K562 (cell line): ENCODE measurements at regions not wholly inside any gene's neighbourhood (a gene's known extent, or its start where the extent isn't known, plus 50 kb on each side); places are given as distances from the start of the nearest gene placed in this dataset.

ENCODE experiments used
- ATAC-seq: fragments of 200-7000 bp; cut with Tn5 transposase; 3 replicates; pipeline ENCODE4 v1.9.1; 2020; ENCODE audit warnings: moderate library complexity
- BruUV-seq: library from RNA; stranded (reverse); fragments of 400-500 nt; replicated peaks from 2 replicates; lab custom pipeline; 2021; lab: Mats Ljungman, UMichigan
- CTCF ChIA-PET: fragments of 300-600 bp; formaldehyde crosslinking; extraction: SDS; loops from one replicate; lab custom pipeline; 2021; ENCODE audit warnings: low intra/inter-chr PET ratio; lab: Yijun Ruan, JAX
- POLR2A ChIA-PET: fragments of 300-600, 350-650 bp; sonication (Branson Sonifier 250); formaldehyde crosslinking; extraction: SDS; loops from one replicate; lab custom pipeline; 2021; ENCODE audit warnings: antibody characterized with exemption, inconsistent platforms; lab: Yijun Ruan, JAX
- DNase-seq, 4 experiments: peaks; one replicate each; pipeline versions ENCODE4 v3.0.0 to v3.0.0-alpha.2; 2011 to 2018; ENCODE audit warnings: low spot score in 3 of 4, mixed read lengths in 3 of 4; ENCODE audit errors: extremely low read depth in 1 of 4
- FAIRE-seq: peaks from 2 replicates; lab custom pipeline; 2011; peaks lifted over from hg19 to GRCh38; lab: Jason Lieb, UNC
- H2AFZ ChIP-seq: 2 replicates; pipeline ENCODE4 v1.6.0; 2011; ENCODE audit warnings: low read depth, low read length, control low read depth, inconsistent platforms
- H3K27ac ChIP-seq: fragments of 200-600 bp; 3 replicates; pipeline ENCODE4 v1.8.0; 2011; ENCODE audit warnings: low read depth, mild to moderate bottlenecking, control low read depth, inconsistent platforms, low read length, moderate library complexity, mixed read lengths; ENCODE audit errors: extremely low read depth
- H3K27me3 ChIP-seq, 2 experiments: fragments of 300-600 bp in 1 of 2; 2 replicates in 1 of 2; 3 replicates in 1 of 2; pipeline versions ENCODE4 v1.6.0 to v1.8.0; 2011; ENCODE audit warnings: inconsistent platforms in 2 of 2, low read length in 2 of 2, mild to moderate bottlenecking in 1 of 2, mixed read lengths in 1 of 2, moderate library complexity in 1 of 2; ENCODE audit not compliant: control insufficient read depth in 2 of 2, insufficient read depth in 2 of 2
- H3K36me3 ChIP-seq: fragments of 300-600 bp; 3 replicates; pipeline ENCODE4 v1.8.0; 2011; ENCODE audit warnings: mild to moderate bottlenecking, low read length, inconsistent platforms; ENCODE audit not compliant: control insufficient read depth, insufficient read depth
- H3K4me1 ChIP-seq, 2 experiments: fragments of 200-600 bp in 1 of 2; replicated peaks in 1 of 2; 2 replicates in 1 of 2; 3 replicates in 1 of 2; pipeline versions ENCODE4 v1.5.1 to v1.8.0; 2011; ENCODE audit warnings: inconsistent platforms in 2 of 2, low read length in 2 of 2, mild to moderate bottlenecking in 1 of 2, mixed read lengths in 1 of 2, moderate library complexity in 1 of 2; ENCODE audit not compliant: control insufficient read depth in 2 of 2, insufficient read depth in 2 of 2
- H3K4me2 ChIP-seq: 2 replicates; pipeline ENCODE4 v1.6.1; 2011; ENCODE audit warnings: low read length, control low read depth, inconsistent platforms, mixed read lengths; ENCODE audit not compliant: insufficient read depth
- H3K4me3 ChIP-seq: fragments of 200-600 bp; sonication (generic), shearing (Covaris generic); 2 replicates; pipeline ENCODE4 v1.5.1; 2016; ENCODE audit warnings: control low read depth, inconsistent platforms
- H3K79me2 ChIP-seq: fragments of 200-600 bp; 3 replicates; pipeline ENCODE4 v1.8.0; 2011; ENCODE audit warnings: low read length, inconsistent platforms; ENCODE audit not compliant: control insufficient read depth, insufficient read depth
- H3K9ac ChIP-seq, 2 experiments: 2 replicates each; pipeline versions ENCODE4 v1.6.0 to v1.6.1; 2011; ENCODE audit warnings: low read depth in 2 of 2, low read length in 2 of 2, control low read depth in 1 of 2, inconsistent platforms in 1 of 2, mild to moderate bottlenecking in 1 of 2, mixed read lengths in 1 of 2; ENCODE audit not compliant: insufficient read depth in 1 of 2
- H3K9me1 ChIP-seq: one replicate; pipeline ENCODE4 v1.6.0; 2011; ENCODE audit warnings: inconsistent platforms, mild to moderate bottlenecking, low read length, moderate library complexity; ENCODE audit not compliant: control insufficient read depth, insufficient read depth
- H3K9me3 ChIP-seq: replicated peaks from 2 replicates; pipeline ENCODE4 v1.5.1; 2011; ENCODE audit warnings: low read depth, low read length, inconsistent platforms; ENCODE audit not compliant: control insufficient read depth, insufficient read depth
- H4K20me1 ChIP-seq: replicated peaks from 2 replicates; pipeline ENCODE4 v1.6.1; 2011; ENCODE audit warnings: low read length, inconsistent platforms, mixed read lengths; ENCODE audit not compliant: control insufficient read depth, insufficient read depth
- CREBBP ChIP-seq: IDR thresholded peaks from one replicate; pipeline ENCODE4 v1.6.1; 2012; ENCODE audit warnings: low read depth, mild to moderate bottlenecking, control low read depth, inconsistent platforms, low read length
- ELF2 ChIP-seq: fragments of 250-450 bp; sonication (Bioruptor Pico); IDR thresholded peaks from 2 replicates; pipeline ENCODE4 v1.5.0; 2021; ENCODE audit warnings: mild to moderate bottlenecking
- HMGN3 ChIP-seq: IDR thresholded peaks from 2 replicates; pipeline ENCODE4 v1.6.1; 2011; ENCODE audit warnings: borderline replicate concordance, low read depth, mild to moderate bottlenecking, mixed read lengths, low read length; ENCODE audit not compliant: insufficient read length; ENCODE audit errors: extremely low read depth
- POLR2G ChIP-seq: fragments of 200-400 bp; formaldehyde crosslinking; IDR thresholded peaks from 2 replicates; pipeline ENCODE4 v1.6.1; 2017; ENCODE audit warnings: low read depth, mild to moderate bottlenecking, antibody characterized with exemption, low read length, moderate library complexity
- SMAD3 ChIP-seq: fragments of 450-650 bp; formaldehyde crosslinking; conservative IDR thresholded peaks from 2 replicates; pipeline ENCODE4 v1.4.0; 2020; ENCODE audit warnings: mild to moderate bottlenecking
- ZC3H8 ChIP-seq: fragments of 450-650 bp; IDR thresholded peaks from 2 replicates; pipeline ENCODE4 v1.6.1; 2017
- in situ Hi-C: fragments of 300-500 bp; cut with MboI; formaldehyde crosslinking; loops from 4 replicates; pipeline ENCODE4 v1.15.0; 2018; ENCODE audit warnings: inconsistent platforms, mixed read lengths
- intact Hi-C: fragments of 100-400 bp; cut with micrococcal nuclease; formaldehyde crosslinking; loops from 2 replicates; pipeline ENCODE4 v1.14.2; 2022
- TF ChIP-seq, protein P1 (sequence below): fragments of 250-450 bp; sonication (Bioruptor Pico); IDR thresholded peaks from 2 replicates; pipeline ENCODE4 v1.8.0; 2021; ENCODE audit warnings: moderate library complexity, mild to moderate bottlenecking, inconsistent platforms
- TF ChIP-seq, protein P2 (sequence below): sonication (generic); formaldehyde crosslinking; IDR thresholded peaks from 2 replicates; pipeline ENCODE4 v1.8.0; 2022; ENCODE audit warnings: missing genetic modification reagents, mild to moderate bottlenecking, moderate library complexity, borderline replicate concordance
- TF ChIP-seq, protein P3 (sequence below): fragments of 250-450 bp; sonication (Bioruptor Pico); IDR thresholded peaks from 2 replicates; pipeline ENCODE4 v1.5.0; 2021; ENCODE audit warnings: mild to moderate bottlenecking, borderline replicate concordance

DNA sequence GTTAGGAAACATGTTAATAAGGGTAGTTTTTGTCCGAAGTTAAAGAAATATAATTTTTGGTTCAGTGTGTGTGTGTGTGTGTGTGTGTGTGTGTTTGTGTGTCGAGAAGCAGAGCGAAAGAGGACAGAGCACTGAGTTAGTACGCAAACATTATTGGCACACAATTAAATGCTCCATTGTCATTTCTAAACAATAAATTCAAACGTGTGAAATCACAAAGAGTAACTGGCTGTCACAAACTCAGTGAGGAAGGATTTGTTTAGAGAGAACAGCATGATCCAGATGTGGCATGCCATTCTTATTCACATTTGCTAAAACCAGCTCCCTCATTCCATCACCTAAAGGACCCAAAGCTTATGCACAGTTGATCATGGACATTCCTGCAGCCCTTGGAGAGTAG is 970.8 kb downstream of the DTWD2 start (continued):
- TF ChIP-seq, protein P1, sequence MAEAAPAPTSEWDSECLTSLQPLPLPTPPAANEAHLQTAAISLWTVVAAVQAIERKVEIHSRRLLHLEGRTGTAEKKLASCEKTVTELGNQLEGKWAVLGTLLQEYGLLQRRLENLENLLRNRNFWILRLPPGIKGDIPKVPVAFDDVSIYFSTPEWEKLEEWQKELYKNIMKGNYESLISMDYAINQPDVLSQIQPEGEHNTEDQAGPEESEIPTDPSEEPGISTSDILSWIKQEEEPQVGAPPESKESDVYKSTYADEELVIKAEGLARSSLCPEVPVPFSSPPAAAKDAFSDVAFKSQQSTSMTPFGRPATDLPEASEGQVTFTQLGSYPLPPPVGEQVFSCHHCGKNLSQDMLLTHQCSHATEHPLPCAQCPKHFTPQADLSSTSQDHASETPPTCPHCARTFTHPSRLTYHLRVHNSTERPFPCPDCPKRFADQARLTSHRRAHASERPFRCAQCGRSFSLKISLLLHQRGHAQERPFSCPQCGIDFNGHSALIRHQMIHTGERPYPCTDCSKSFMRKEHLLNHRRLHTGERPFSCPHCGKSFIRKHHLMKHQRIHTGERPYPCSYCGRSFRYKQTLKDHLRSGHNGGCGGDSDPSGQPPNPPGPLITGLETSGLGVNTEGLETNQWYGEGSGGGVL (CRISPR knock-in tag): no peak
- no peak for TF ChIP-seq CREBBP

DNA sequence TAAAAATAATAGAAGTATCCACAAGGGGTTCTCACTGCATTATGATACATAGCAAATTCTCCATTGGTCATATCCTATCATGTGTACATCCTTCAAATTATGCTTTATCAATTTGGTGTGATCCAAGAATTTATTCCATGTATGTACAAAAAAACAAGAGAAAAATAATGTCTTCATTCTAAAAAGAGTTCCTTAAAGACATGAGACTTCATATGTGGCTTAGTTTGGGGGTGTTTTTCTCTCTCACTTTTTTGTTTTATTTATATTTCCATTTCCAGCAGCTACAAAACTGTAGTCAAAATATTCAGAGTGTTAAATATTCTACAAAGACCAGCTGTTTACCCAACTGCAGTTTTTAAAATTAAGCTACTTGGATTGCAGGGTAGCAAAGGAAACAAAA is 972.0 kb downstream of the DTWD2 start:
- H3K9ac ChIP-seq: no peak overlapping the region
- no peak overlapping the region for H3K27ac ChIP-seq
- no peaks in the 10 kb centered on the region for H3K79me2 ChIP-seq
- POLR2A ChIA-PET: interaction anchor here (0.5 kb wide), 1 partner anchor 1384 kb away, joined by 3 read pairs; no protein-coding TSS in a partner anchor
- no peak overlapping the region for H3K4me2 ChIP-seq
- DNase-seq: no peak
- H3K9me3 ChIP-seq: no peaks in the 10 kb centered on the region
- no peak for ATAC-seq
- no peaks in the 10 kb centered on the region for H3K4me1 ChIP-seq
- FAIRE-seq: no peak
- no peaks in the 10 kb centered on the region for H4K20me1 ChIP-seq
- H3K27me3 ChIP-seq: no peaks in the 10 kb centered on the region
- no peak overlapping the region for H3K4me3 ChIP-seq
- no peaks in the 10 kb centered on the region for H3K9me1 ChIP-seq
- no TSS peak for BruUV-seq
- in situ Hi-C loops: no loop called here
- H3K36me3 ChIP-seq: no peaks in the 10 kb centered on the region
- intact Hi-C loops: no loop called here
- H2AFZ ChIP-seq: no peak overlapping the region
- CTCF ChIA-PET: no interaction called here
- no peak for TF ChIP-seq ELF2 (CRISPR knock-in tag)
- TF ChIP-seq, protein P2, sequence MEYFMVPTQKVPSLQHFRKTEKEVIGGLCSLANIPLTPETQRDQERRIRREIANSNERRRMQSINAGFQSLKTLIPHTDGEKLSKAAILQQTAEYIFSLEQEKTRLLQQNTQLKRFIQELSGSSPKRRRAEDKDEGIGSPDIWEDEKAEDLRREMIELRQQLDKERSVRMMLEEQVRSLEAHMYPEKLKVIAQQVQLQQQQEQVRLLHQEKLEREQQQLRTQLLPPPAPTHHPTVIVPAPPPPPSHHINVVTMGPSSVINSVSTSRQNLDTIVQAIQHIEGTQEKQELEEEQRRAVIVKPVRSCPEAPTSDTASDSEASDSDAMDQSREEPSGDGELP (CRISPR knock-in tag): no peak
- TF ChIP-seq SMAD3: no peak
- TF ChIP-seq ZC3H8: no peak
- no peak for TF ChIP-seq POLR2G
- TF ChIP-seq, protein P3, sequence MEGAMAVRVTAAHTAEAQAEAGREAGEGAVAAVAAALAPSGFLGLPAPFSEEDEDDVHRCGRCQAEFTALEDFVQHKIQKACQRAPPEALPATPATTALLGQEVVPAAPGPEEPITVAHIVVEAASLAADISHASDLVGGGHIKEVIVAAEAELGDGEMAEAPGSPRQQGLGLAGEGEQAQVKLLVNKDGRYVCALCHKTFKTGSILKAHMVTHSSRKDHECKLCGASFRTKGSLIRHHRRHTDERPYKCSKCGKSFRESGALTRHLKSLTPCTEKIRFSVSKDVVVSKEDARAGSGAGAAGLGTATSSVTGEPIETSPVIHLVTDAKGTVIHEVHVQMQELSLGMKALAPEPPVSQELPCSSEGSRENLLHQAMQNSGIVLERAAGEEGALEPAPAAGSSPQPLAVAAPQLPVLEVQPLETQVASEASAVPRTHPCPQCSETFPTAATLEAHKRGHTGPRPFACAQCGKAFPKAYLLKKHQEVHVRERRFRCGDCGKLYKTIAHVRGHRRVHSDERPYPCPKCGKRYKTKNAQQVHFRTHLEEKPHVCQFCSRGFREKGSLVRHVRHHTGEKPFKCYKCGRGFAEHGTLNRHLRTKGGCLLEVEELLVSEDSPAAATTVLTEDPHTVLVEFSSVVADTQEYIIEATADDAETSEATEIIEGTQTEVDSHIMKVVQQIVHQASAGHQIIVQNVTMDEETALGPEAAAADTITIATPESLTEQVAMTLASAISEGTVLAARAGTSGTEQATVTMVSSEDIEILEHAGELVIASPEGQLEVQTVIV (CRISPR knock-in tag): no peak
- TF ChIP-seq HMGN3: no peak
